ENCODE measurements at regions not wholly inside any gene's neighbourhood (a gene's known extent, or its start where the extent isn't known, plus 50 kb on each side); places are given as distances from the start of the nearest gene placed in this dataset.

- Histone ChIP-seq H3K4me1 (no peaks in the 10 kb centered on the region), H3K27ac (no peak overlapping the region), H3K4me3 (no peak overlapping the region), H3K27me3 (no peaks in the 10 kb centered on the region), H3K9me3 (no peaks in the 10 kb centered on the region), H3K36me3 (no peaks in the 10 kb centered on the region)
- intact Hi-C loops (cut with DNase I; ENCODE audit: low total_unique reads) (no loop called here), in situ Hi-C loops (cut with MboI; ENCODE audit: low pct_ligation_motif_present in 1 of 4, low pct_unique_long_range_greater_than_20kb in 1 of 4, low sequenced_read_pairs in 3 of 4) (loop anchor here (25.0 kb wide), 2 partner anchors 391 to 441 kb away; no protein-coding TSS in a partner anchor)
- WGBS, 2 donors (ENCODE audit: low coverage in 1 of 2), result 72 to 82% methylated on average over 4 of the region's 4 CpGs
- TF ChIP-seq POLR2AphosphoS5 (IDR thresholded peaks at IDR 0.05), result no peak
- TF ChIP-seq EP300 (IDR thresholded peaks at IDR 0.05; ENCODE audit: low read depth), result no peak
- TF ChIP-seq, protein P1, sequence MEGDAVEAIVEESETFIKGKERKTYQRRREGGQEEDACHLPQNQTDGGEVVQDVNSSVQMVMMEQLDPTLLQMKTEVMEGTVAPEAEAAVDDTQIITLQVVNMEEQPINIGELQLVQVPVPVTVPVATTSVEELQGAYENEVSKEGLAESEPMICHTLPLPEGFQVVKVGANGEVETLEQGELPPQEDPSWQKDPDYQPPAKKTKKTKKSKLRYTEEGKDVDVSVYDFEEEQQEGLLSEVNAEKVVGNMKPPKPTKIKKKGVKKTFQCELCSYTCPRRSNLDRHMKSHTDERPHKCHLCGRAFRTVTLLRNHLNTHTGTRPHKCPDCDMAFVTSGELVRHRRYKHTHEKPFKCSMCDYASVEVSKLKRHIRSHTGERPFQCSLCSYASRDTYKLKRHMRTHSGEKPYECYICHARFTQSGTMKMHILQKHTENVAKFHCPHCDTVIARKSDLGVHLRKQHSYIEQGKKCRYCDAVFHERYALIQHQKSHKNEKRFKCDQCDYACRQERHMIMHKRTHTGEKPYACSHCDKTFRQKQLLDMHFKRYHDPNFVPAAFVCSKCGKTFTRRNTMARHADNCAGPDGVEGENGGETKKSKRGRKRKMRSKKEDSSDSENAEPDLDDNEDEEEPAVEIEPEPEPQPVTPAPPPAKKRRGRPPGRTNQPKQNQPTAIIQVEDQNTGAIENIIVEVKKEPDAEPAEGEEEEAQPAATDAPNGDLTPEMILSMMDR (IDR thresholded peaks at IDR 0.05), result no peak
- no peak for TF ChIP-seq POLR2A (IDR thresholded peaks at IDR 0.05)
- DNase-seq, result no peak
Observed at GRCh38 chr20:52078289-52078688, 113.3 kb downstream of the ZFP64 start.

- Histone ChIP-seq H3K4me3 (no peak overlapping the region), H3K27ac (no peak overlapping the region), H3K9me3 (no peaks in the 10 kb centered on the region), H3K36me3 (no peaks in the 10 kb centered on the region), H3K27me3 (no peaks in the 10 kb centered on the region), H3K4me1 (no peaks in the 10 kb centered on the region)
- 94 to 100% methylated on average over 2 of the region's 2 CpGs for WGBS, 2 donors (ENCODE audit: low coverage in 1 of 2)
- in situ Hi-C loops (cut with MboI; ENCODE audit: low pct_ligation_motif_present in 1 of 4, low pct_unique_long_range_greater_than_20kb in 1 of 4, low sequenced_read_pairs in 3 of 4) (loop anchor here (25.0 kb wide), 2 partner anchors 389 to 439 kb away; no protein-coding TSS in a partner anchor), intact Hi-C loops (cut with DNase I; ENCODE audit: low total_unique reads) (no loop called here)
- no peak for DNase-seq
- TF ChIP-seq, protein P1 (IDR thresholded peaks at IDR 0.05), result no peak
- TF ChIP-seq EP300 (IDR thresholded peaks at IDR 0.05; ENCODE audit: low read depth) (no peak), POLR2A (IDR thresholded peaks at IDR 0.05) (no peak)
Observed at GRCh38 chr20:52076164-52076563, 115.4 kb downstream of the ZFP64 start.

GRCh38 chr20:52075400-52075799 is 116.2 kb downstream of the ZFP64 start:
- DNase-seq, result no peak
- Histone ChIP-seq H3K36me3 (no peaks in the 10 kb centered on the region), H3K4me3 (no peak overlapping the region), H3K27me3 (no peaks in the 10 kb centered on the region), H3K4me1 (no peaks in the 10 kb centered on the region), H3K27ac (no peak overlapping the region), H3K9me3 (no peaks in the 10 kb centered on the region)
- intact Hi-C loops (cut with DNase I; ENCODE audit: low total_unique reads), result no loop called here
- 64 to 100% methylated on average over 2 to 3 of the region's 3 CpGs for WGBS, 2 donors (ENCODE audit: low coverage in 1 of 2)
- TF ChIP-seq POLR2A (IDR thresholded peaks at IDR 0.05) (no peak), POLR2AphosphoS5 (IDR thresholded peaks at IDR 0.05) (no peak), EP300 (IDR thresholded peaks at IDR 0.05; ENCODE audit: low read depth) (no peak)
- TF ChIP-seq, protein P1 (IDR thresholded peaks at IDR 0.05), result no peak
- in situ Hi-C loops (cut with MboI; ENCODE audit: low pct_ligation_motif_present in 1 of 4, low pct_unique_long_range_greater_than_20kb in 1 of 4, low sequenced_read_pairs in 3 of 4), result loop anchor here (25.0 kb wide), 2 partner anchors 388 to 438 kb away; no protein-coding TSS in a partner anchor

DNA sequence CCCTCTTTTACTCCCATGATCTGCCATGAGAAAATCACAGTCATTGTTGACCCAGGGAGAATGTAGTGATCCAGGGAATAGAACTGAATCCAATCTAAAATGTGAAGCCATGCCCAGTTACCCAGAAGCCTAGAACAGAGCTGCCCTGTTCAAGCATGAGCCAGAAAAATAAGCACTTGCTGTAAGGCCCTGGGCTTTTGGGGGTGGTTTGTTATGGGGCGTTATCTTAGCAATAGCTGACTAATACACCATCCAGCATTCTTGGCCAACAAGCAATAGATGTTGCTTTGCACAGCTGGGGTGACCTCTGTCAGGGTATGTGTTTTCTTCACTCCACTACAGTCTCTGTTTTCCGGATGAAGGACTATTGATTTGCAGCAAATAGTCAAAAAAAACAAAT is 120.4 kb downstream of the ZFP64 start:
- in situ Hi-C loops (cut with MboI; ENCODE audit: low pct_ligation_motif_present in 1 of 4, low pct_unique_long_range_greater_than_20kb in 1 of 4, low sequenced_read_pairs in 3 of 4) (no loop called here), intact Hi-C loops (cut with DNase I; ENCODE audit: low total_unique reads) (no loop called here)
- Histone ChIP-seq H3K27me3 (no peaks in the 10 kb centered on the region), H3K4me1 (no peaks in the 10 kb centered on the region), H3K9me3 (no peaks in the 10 kb centered on the region), H3K4me3 (no peak overlapping the region), H3K36me3 (no peaks in the 10 kb centered on the region), H3K27ac (no peak overlapping the region)
- 98 to 100% methylated on average over 1 to 2 of the region's 2 CpGs for WGBS, 2 donors (ENCODE audit: low coverage in 1 of 2)
- no peak for DNase-seq
- no peak for TF ChIP-seq POLR2A (IDR thresholded peaks at IDR 0.05)
- TF ChIP-seq POLR2AphosphoS5 (IDR thresholded peaks at IDR 0.05), result no peak
- no peak for TF ChIP-seq EP300 (IDR thresholded peaks at IDR 0.05; ENCODE audit: low read depth)
- TF ChIP-seq, protein P1 (IDR thresholded peaks at IDR 0.05), result no peak

All from transverse colon (tissue), 4 donors.